Astrocyte (in vitro differentiated cells and primary cell): ENCODE measurements at regions not wholly inside any gene's neighbourhood (a gene's known extent, or its start where the extent isn't known, plus 50 kb on each side); places are given as distances from the start of the nearest gene placed in this dataset.

Experiments used
- DNase-seq: peaks from one replicate; pipeline ENCODE4 v3.0.0-alpha.2; 2010; ENCODE audit warnings: low read depth
- FAIRE-seq: peaks from 2 replicates; lab custom pipeline; 2011; peaks lifted over from hg19 to GRCh38; lab: Jason Lieb, UNC
- H2AFZ ChIP-seq: 2 replicates; pipeline ENCODE4 v1.6.0; 2012; ENCODE audit warnings: low read depth, low read length, inconsistent platforms
- H3K27ac ChIP-seq: 2 replicates; pipeline ENCODE4 v1.5.1; 2011; ENCODE audit warnings: low read depth, low read length, inconsistent platforms
- H3K27me3 ChIP-seq: 2 replicates; pipeline ENCODE4 v1.6.0; 2011; ENCODE audit warnings: low read length, inconsistent platforms; ENCODE audit not compliant: insufficient read depth
- H3K36me3 ChIP-seq: 2 replicates; pipeline ENCODE4 v1.5.1; 2011; ENCODE audit warnings: low read length, inconsistent platforms; ENCODE audit not compliant: insufficient read depth
- H3K4me1 ChIP-seq: 2 replicates; pipeline ENCODE4 v1.5.1; 2011; ENCODE audit warnings: low read length, inconsistent platforms; ENCODE audit not compliant: insufficient read depth
- H3K4me2 ChIP-seq: 2 replicates; pipeline ENCODE4 v1.6.0; 2012; ENCODE audit warnings: low read length, inconsistent platforms
- H3K4me3 ChIP-seq: 2 replicates; pipeline ENCODE4 v1.5.1; 2011; ENCODE audit warnings: low read depth, mild to moderate bottlenecking, low read length, inconsistent platforms; ENCODE audit not compliant: insufficient read depth
- H3K79me2 ChIP-seq: 2 replicates; pipeline ENCODE4 v1.6.0; 2012; ENCODE audit warnings: mild to moderate bottlenecking, low read length, inconsistent platforms; ENCODE audit not compliant: insufficient read depth
- H3K9ac ChIP-seq: 2 replicates; pipeline ENCODE4 v1.6.0; 2012; ENCODE audit warnings: mild to moderate bottlenecking, low read length, inconsistent platforms
- H3K9me3 ChIP-seq: 2 replicates; pipeline ENCODE4 v1.5.1; 2012; ENCODE audit warnings: low read depth, mild to moderate bottlenecking, low read length, inconsistent platforms; ENCODE audit not compliant: insufficient read depth
- H4K20me1 ChIP-seq: 2 replicates; pipeline ENCODE4 v1.6.0; 2012; ENCODE audit warnings: low read length, inconsistent platforms; ENCODE audit not compliant: insufficient read depth
- H3K27ac Mint-ChIP-seq: one replicate; pipeline ENCODE4 v1.8.0; 2021; ENCODE audit warnings: mild to moderate bottlenecking, mixed read lengths; ENCODE audit not compliant: unreplicated experiment
- H3K27me3 Mint-ChIP-seq: one replicate; pipeline ENCODE4 v1.8.0; 2021; ENCODE audit warnings: low read depth, mixed read lengths; ENCODE audit not compliant: unreplicated experiment
- H3K36me3 Mint-ChIP-seq: one replicate; pipeline ENCODE4 v1.8.0; 2021; ENCODE audit warnings: low read depth, mixed read lengths; ENCODE audit not compliant: unreplicated experiment
- H3K4me1 Mint-ChIP-seq: one replicate; pipeline ENCODE4 v1.8.0; 2021; ENCODE audit warnings: low read depth, mixed read lengths; ENCODE audit not compliant: unreplicated experiment
- H3K4me3 Mint-ChIP-seq: one replicate; pipeline ENCODE4 v1.8.0; 2021; ENCODE audit warnings: mild to moderate bottlenecking, moderate library complexity, mixed read lengths; ENCODE audit not compliant: unreplicated experiment
- H3K9me3 Mint-ChIP-seq: one replicate; pipeline ENCODE4 v1.8.0; 2021; ENCODE audit warnings: mild to moderate bottlenecking, mixed read lengths; ENCODE audit not compliant: unreplicated experiment
- CTCF ChIP-seq: IDR thresholded peaks from 2 replicates; pipeline ENCODE4 v1.5.1; 2011; ENCODE audit warnings: low read depth, mild to moderate bottlenecking, inconsistent platforms, low read length, moderate library complexity; ENCODE audit not compliant: insufficient read depth
- EZH2 ChIP-seq: IDR thresholded peaks from 2 replicates; pipeline ENCODE4 v1.6.1; 2012; ENCODE audit warnings: mild to moderate bottlenecking, low read length, inconsistent platforms; ENCODE audit not compliant: insufficient read depth

DNA sequence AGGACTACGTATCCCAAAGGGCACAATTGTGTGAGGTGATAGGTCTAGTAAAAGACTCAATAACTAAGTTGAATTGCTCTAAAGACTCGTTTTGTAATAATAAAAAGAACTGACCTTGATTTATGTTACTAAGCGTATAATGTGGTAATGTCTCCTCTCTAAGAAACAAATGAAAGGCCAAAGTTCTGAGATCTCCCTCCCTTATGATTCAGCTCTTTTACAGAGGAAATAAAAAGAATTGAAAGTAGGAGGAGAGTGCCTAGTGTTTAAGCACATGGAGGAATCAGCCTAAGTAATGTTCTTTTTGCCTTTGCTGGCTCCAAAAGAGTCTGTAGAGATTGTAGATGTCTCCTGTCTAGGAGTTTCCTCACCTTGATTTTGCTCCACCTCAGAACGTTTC is 98.0 kb downstream of the ARL4A start:
- H3K4me3 Mint-ChIP-seq = no peak overlapping the region
- H3K4me1 ChIP-seq = no peaks in the 10 kb centered on the region
- TF ChIP-seq CTCF (no peak), EZH2 (no peak)
- H3K9me3 ChIP-seq = no peaks in the 10 kb centered on the region
- no peaks in the 10 kb centered on the region for H3K27me3 ChIP-seq
- no peaks in the 10 kb centered on the region for H3K36me3 Mint-ChIP-seq
- no peak overlapping the region for H3K4me3 ChIP-seq
- H4K20me1 ChIP-seq = no peaks in the 10 kb centered on the region
- H3K4me1 Mint-ChIP-seq = no peaks in the 10 kb centered on the region
- no peaks in the 10 kb centered on the region for H3K79me2 ChIP-seq
- no peak overlapping the region for H2AFZ ChIP-seq
- no peaks in the 10 kb centered on the region for H3K27me3 Mint-ChIP-seq
- H3K4me2 ChIP-seq = no peak overlapping the region
- H3K9me3 Mint-ChIP-seq = no peaks in the 10 kb centered on the region
- DNase-seq (no peak), FAIRE-seq (no peak)
- H3K36me3 ChIP-seq = no peaks in the 10 kb centered on the region
- no peak overlapping the region for H3K9ac ChIP-seq
- H3K27ac Mint-ChIP-seq = no peak overlapping the region
- no peak overlapping the region for H3K27ac ChIP-seq

DNA sequence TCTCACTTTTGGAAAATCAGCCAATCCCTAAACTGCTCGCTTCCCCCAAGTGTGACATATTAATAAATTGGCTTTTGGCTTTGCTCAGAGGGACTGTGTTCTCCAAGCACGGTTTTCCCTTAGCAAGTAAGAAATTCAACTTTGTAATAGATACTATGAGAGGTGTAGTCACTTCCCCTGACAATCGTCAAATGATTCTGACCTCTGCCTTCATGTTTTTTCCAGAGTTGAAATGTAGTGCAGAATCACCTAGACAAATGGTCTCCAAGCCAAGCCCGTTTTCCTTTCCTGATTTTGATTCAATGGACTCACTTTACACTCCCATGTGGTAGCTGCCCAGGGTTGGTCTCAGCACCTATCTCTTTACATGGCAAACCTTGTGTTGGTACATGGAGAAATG is 99.1 kb downstream of the ARL4A start:
- Histone ChIP-seq H3K9me3 (no peaks in the 10 kb centered on the region), H3K4me1 (no peaks in the 10 kb centered on the region), H3K4me3 (no peak overlapping the region), H3K27ac (no peak overlapping the region), H3K79me2 (no peaks in the 10 kb centered on the region), H3K27me3 (no peaks in the 10 kb centered on the region), H4K20me1 (no peaks in the 10 kb centered on the region), H3K4me2 (no peak overlapping the region), H3K36me3 (no peaks in the 10 kb centered on the region), H2AFZ (no peak overlapping the region), H3K9ac (no peak overlapping the region)
- no peaks in the 10 kb centered on the region for H3K4me1 Mint-ChIP-seq
- no peaks in the 10 kb centered on the region for H3K36me3 Mint-ChIP-seq
- no peak overlapping the region for H3K4me3 Mint-ChIP-seq
- no peak for TF ChIP-seq EZH2
- no peak for TF ChIP-seq CTCF
- no peak for FAIRE-seq
- H3K27me3 Mint-ChIP-seq = no peaks in the 10 kb centered on the region
- H3K9me3 Mint-ChIP-seq = no peaks in the 10 kb centered on the region
- no peak overlapping the region for H3K27ac Mint-ChIP-seq
- no peak for DNase-seq

- Histone ChIP-seq H3K9me3 (no peaks in the 10 kb centered on the region), H3K79me2 (no peaks in the 10 kb centered on the region), H4K20me1 (no peaks in the 10 kb centered on the region), H3K27me3 (no peaks in the 10 kb centered on the region), H3K27ac (no peak overlapping the region), H3K9ac (no peak overlapping the region), H2AFZ (no peak overlapping the region), H3K4me3 (no peak overlapping the region), H3K4me1 (no peaks in the 10 kb centered on the region), H3K4me2 (no peak overlapping the region), H3K36me3 (no peaks in the 10 kb centered on the region)
- DNase-seq (no peak), FAIRE-seq (no peak)
- no peak for TF ChIP-seq CTCF
- TF ChIP-seq EZH2 = no peak
- H3K4me3 Mint-ChIP-seq = no peak overlapping the region
- no peaks in the 10 kb centered on the region for H3K27me3 Mint-ChIP-seq
- no peaks in the 10 kb centered on the region for H3K4me1 Mint-ChIP-seq
- H3K9me3 Mint-ChIP-seq = no peaks in the 10 kb centered on the region
- H3K36me3 Mint-ChIP-seq = no peaks in the 10 kb centered on the region
- H3K27ac Mint-ChIP-seq = no peak overlapping the region
Observed at GRCh38 chr7:12788171-12788570, 100.7 kb downstream of the ARL4A start.
